GM19238 (cell line): ENCODE measurements at regions not wholly inside any gene's neighbourhood (a gene's known extent, or its start where the extent isn't known, plus 50 kb on each side); places are given as distances from the start of the nearest gene placed in this dataset.
"Not testable (repeated sequence)": the region's sequence is repeated elsewhere in the genome, so short reads cannot be mapped to it uniquely, and the experiment has no call there.

Experiments
- DNase-seq: peaks from one replicate; pipeline ENCODE4 v3.0.0; 2011; ENCODE audit warnings: low spot score; ENCODE audit not compliant: insufficient read length

DNA sequence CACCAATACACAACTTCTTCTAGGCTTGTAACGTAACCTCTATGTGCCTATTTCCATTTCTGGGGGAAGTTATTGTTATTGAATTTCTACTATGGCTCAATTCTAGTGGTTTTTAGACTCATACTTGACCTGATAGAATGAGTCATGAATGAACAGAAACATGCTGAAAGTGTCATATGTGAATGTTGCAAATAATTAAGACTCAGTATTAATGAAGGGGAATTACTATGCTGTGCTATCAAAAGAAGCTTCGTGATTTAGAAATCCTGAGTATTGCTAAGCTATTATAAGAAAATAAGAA, 135.1 kb upstream of the ZWINT start:
- no peak for DNase-seq

GRCh38 chr10:56487746-56488145, 126.7 kb upstream of the ZWINT start:
- DNase-seq: no peak

- no peak for DNase-seq
These were observed 120.5 kb upstream of the ZWINT start for GRCh38 chr10:56481521-56482091.

DNA sequence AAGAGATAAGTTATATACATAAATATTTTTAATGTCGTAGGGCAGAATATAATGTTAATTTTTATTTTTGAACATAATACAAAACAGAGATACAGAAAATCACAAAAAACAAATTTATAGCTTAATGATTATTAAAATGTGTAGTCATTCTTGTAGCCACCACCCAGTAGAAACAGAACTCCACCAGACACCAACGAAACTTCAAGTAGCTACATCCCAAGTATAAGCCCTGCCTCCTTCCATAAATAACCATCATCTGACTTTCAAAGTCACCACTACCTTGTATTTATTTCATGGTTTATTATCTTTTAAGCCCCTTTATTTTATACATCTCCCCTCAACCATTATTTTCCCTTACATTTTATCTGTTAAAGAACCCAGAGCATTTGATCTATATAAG, 111.9 kb upstream of the ZWINT start:
- no peak for DNase-seq

GRCh38 chr10:56470701-56471100, 109.6 kb upstream of the ZWINT start:
- no peak for DNase-seq

DNA sequence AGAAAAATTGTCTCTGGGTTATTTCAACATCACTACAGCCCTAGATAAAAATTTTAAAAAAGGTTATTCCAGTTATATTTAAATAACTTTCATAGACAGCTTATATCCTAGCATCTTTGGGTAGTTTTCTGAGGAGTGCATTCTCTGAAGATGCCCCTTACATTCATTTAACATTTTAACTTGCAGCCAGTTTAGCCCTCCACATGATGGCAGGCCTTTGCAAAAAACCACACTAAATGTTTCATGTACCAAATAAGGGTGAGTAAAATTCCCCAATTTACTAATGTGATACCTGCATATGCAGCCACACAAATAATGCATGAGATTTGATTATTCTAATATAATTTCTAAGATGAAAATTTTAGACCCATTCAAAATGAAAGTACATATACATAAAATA, 108.4 kb upstream of the ZWINT start:
- no peak for DNase-seq

- DNase-seq: no peak
These were observed 104.9 kb upstream of the ZWINT start for GRCh38 chr10:56466005-56466404.

GRCh38 chr10:56449770-56450169, 88.7 kb upstream of the ZWINT start:
- DNase-seq: no peak

GRCh38 chr10:56447613-56448012, 86.6 kb upstream of the ZWINT start:
- DNase-seq: not testable (repeated sequence)

GRCh38 chr10:56441337-56441736, 80.3 kb upstream of the ZWINT start:
- not testable (repeated sequence) for DNase-seq
